Activated B cell treated with CpG ODN at 0.5 μM for 24 hours (primary cell): ENCODE measurements at regions not wholly inside any gene's neighbourhood (a gene's known extent, or its start where the extent isn't known, plus 50 kb on each side); places are given as distances from the start of the nearest gene placed in this dataset.

ENCODE experiments used
- ATAC-seq: fragments of 200-7000 bp; cut with Tn5 transposase; one replicate; pipeline ENCODE4 v1.10.0; 2021; ENCODE audit warnings: low read depth, mild to moderate bottlenecking, moderate library complexity
- CTCF ChIA-PET: fragments of 350-600 bp; sonication (Branson Sonifier 250); formaldehyde crosslinking; loops from one replicate; lab custom pipeline; 2021; ENCODE audit warnings: antibody characterized with exemption; lab: Charles Lee
- POLR2A ChIA-PET: fragments of 350-600 bp; sonication (Branson Sonifier 250); formaldehyde crosslinking; loops from one replicate; lab custom pipeline; 2021; ENCODE audit warnings: antibody characterized with exemption; lab: Charles Lee
- DNase-seq: peaks from one replicate; pipeline ENCODE4 v3.0.0; 2022
- H3K27ac Mint-ChIP-seq: one replicate; pipeline ENCODE4 v1.8.0; 2020; ENCODE audit warnings: mixed read lengths
- H3K27me3 Mint-ChIP-seq: one replicate; pipeline ENCODE4 v1.8.0; 2021; ENCODE audit warnings: mixed read lengths
- H3K36me3 Mint-ChIP-seq: one replicate; pipeline ENCODE4 v1.8.0; 2021; ENCODE audit warnings: low read depth, mixed read lengths
- H3K4me1 Mint-ChIP-seq: one replicate; pipeline ENCODE4 v1.8.0; 2021; ENCODE audit warnings: mixed read lengths
- H3K4me3 Mint-ChIP-seq: one replicate; pipeline ENCODE4 v1.8.0; 2020; ENCODE audit warnings: mild to moderate bottlenecking, mixed read lengths
- H3K9me3 Mint-ChIP-seq: one replicate; pipeline ENCODE4 v1.8.0; 2020; ENCODE audit warnings: mixed read lengths
- intact Hi-C: fragments of 100-400 bp; cut with micrococcal nuclease; formaldehyde crosslinking; loops from one replicate; pipeline ENCODE4 v1.15.1; 2024
- TF ChIP-seq, protein P1 (sequence below): fragments of 200-600 bp; IDR thresholded peaks from one replicate; pipeline ENCODE4 v1.8.0; 2022; ENCODE audit warnings: antibody characterized with exemption, mild to moderate bottlenecking

DNA sequence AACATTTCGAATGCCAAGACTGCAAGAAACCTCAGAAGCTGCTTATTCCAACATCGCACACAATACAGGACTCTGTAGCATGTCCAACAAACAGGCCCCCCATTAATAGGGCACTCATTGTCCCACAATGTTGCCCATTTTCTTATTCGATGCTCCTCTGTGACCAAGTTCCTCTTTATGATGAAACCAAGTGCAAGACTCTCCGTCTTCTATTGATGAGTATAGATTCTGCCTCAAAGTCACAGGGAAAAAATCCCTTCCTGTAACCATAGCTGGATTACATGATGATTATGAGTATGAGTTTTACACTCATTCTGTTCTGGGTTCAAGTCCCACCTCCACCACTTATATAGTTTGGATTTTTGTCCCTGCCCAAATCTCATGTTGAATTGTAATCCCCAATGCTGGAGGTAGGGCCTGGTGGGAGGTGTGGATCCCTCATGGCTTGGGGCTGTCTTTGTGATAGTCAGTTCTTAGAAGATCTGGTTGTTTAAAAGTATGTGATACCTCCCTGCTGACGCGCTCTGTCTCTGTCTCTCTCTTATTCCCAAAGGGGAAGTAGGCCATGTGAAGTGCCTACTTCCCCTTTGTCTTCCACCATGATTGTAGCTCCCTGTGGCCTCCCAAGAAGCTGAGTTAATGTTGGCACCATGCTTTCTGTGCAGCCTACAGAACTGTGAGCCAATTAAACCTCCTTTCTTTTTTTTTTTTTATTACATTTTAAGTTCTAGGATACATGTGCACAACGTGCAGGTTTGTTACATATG lies 148.7 kb downstream of the OSR1 start:
- Mint-ChIP-seq H3K4me1 (no peaks in the 10 kb centered on the region), H3K4me3 (no peak overlapping the region), H3K9me3 (no peaks in the 10 kb centered on the region), H3K36me3 (no peaks in the 10 kb centered on the region), H3K27me3 (no peaks in the 10 kb centered on the region), H3K27ac (no peak overlapping the region)
- ChIA-PET CTCF (no interaction called here), POLR2A (no interaction called here)
- intact Hi-C loops: no loop called here
- ATAC-seq: no peak
- TF ChIP-seq, protein P1, sequence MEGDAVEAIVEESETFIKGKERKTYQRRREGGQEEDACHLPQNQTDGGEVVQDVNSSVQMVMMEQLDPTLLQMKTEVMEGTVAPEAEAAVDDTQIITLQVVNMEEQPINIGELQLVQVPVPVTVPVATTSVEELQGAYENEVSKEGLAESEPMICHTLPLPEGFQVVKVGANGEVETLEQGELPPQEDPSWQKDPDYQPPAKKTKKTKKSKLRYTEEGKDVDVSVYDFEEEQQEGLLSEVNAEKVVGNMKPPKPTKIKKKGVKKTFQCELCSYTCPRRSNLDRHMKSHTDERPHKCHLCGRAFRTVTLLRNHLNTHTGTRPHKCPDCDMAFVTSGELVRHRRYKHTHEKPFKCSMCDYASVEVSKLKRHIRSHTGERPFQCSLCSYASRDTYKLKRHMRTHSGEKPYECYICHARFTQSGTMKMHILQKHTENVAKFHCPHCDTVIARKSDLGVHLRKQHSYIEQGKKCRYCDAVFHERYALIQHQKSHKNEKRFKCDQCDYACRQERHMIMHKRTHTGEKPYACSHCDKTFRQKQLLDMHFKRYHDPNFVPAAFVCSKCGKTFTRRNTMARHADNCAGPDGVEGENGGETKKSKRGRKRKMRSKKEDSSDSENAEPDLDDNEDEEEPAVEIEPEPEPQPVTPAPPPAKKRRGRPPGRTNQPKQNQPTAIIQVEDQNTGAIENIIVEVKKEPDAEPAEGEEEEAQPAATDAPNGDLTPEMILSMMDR: no peak
- no peak for DNase-seq

DNA sequence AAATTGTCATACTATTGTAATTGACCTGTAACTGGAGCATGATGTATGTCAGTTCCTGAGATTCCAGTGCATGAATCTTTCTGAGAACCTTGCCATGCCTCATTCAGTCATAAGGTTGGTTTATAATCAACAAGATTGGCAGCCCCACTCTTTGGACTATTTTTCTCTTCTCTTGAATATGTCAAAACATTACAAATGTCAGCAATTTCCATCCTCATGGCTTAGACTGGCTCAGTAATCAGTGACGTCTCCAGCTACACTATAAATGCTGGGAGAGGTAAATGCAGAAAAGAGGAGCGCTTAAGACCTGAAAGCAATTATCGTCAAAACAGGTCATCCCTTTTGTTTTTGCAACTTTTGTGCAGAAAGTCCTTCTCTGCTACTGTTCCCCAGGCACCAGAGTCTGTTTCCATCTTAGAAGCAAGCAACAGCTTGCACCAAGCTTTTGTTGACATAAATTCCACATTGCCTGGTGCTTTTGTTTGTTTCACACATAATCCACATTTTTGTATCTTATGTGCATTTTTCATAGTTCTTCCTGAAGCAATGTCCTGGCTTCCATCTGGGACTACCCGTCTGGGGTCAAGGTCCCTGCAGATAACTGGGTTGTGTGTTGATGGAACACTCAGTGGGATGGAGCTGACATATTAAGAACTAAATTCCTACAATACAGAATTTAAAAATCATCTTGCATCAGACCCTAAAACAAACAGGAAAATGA lies 149.8 kb downstream of the OSR1 start:
- Mint-ChIP-seq H3K9me3 (no peaks in the 10 kb centered on the region), H3K4me1 (no peaks in the 10 kb centered on the region), H3K4me3 (no peak overlapping the region), H3K27ac (no peak overlapping the region), H3K27me3 (no peaks in the 10 kb centered on the region), H3K36me3 (no peaks in the 10 kb centered on the region)
- intact Hi-C loops: no loop called here
- no peak for DNase-seq
- ChIA-PET CTCF (no interaction called here), POLR2A (no interaction called here)
- no peak for ATAC-seq
- TF ChIP-seq, protein P1: no peak

GRCh38 chr2:19207452-19207851 lies 151.0 kb downstream of the OSR1 start:
- intact Hi-C loops: no loop called here
- DNase-seq (no peak), ATAC-seq (no peak)
- CTCF ChIA-PET: no interaction called here
- Mint-ChIP-seq H3K9me3 (no peaks in the 10 kb centered on the region), H3K36me3 (no peaks in the 10 kb centered on the region), H3K4me1 (no peaks in the 10 kb centered on the region), H3K4me3 (no peak overlapping the region), H3K27ac (no peak overlapping the region), H3K27me3 (no peaks in the 10 kb centered on the region)
- POLR2A ChIA-PET: no interaction called here
- TF ChIP-seq, protein P1: no peak

GRCh38 chr2:19205983-19206533 lies 152.4 kb downstream of the OSR1 start:
- ATAC-seq (no peak), DNase-seq (no peak)
- intact Hi-C loops: no loop called here
- ChIA-PET CTCF (no interaction called here), POLR2A (interaction anchor here (0.7 kb wide), 1 partner anchor 688 kb away, joined by 3 read pairs; no protein-coding TSS in a partner anchor)
- TF ChIP-seq, protein P1: no peak
- Mint-ChIP-seq H3K36me3 (no peaks in the 10 kb centered on the region), H3K27ac (no peak overlapping the region), H3K4me1 (no peaks in the 10 kb centered on the region), H3K9me3 (no peaks in the 10 kb centered on the region), H3K4me3 (no peak overlapping the region), H3K27me3 (no peaks in the 10 kb centered on the region)

DNA sequence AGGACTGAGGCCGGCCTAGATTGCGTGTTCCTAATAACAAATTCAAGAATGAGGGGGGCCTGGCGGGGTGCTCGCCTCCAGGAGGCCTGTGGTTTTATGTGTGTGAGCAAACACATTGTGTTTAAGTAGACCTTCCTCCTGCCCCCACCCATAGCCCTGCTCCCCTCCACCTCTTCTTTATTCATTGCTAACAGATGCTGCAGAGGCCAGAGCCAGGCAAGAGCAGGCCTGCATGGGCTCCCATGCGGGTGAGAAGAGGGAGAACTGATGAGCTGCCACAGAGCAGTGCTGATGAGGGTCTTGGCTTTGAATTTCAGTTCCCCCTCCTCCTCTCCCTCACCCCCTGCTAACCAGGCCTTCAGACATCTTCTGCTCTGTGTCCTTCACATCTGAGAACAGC lies 154.6 kb downstream of the OSR1 start:
- intact Hi-C loops: no loop called here
- POLR2A ChIA-PET: no interaction called here
- no peaks in the 10 kb centered on the region for H3K27me3 Mint-ChIP-seq
- no peak for DNase-seq
- H3K4me1 Mint-ChIP-seq: no peaks in the 10 kb centered on the region
- H3K9me3 Mint-ChIP-seq: no peaks in the 10 kb centered on the region
- ATAC-seq: no peak
- H3K4me3 Mint-ChIP-seq: no peak overlapping the region
- no peak overlapping the region for H3K27ac Mint-ChIP-seq
- TF ChIP-seq, protein P1: no peak
- no peaks in the 10 kb centered on the region for H3K36me3 Mint-ChIP-seq
- CTCF ChIA-PET: no interaction called here
